GM21529 (cell line): ENCODE measurements at regions not wholly inside any gene's neighbourhood (a gene's known extent, or its start where the extent isn't known, plus 50 kb on each side); places are given as distances from the start of the nearest gene placed in this dataset.
"Not testable (repeated sequence)": the region's sequence is repeated elsewhere in the genome, so short reads cannot be mapped to it uniquely, and the experiment has no call there.

Source experiments
- ATAC-seq: cut with Tn5 transposase; IDR thresholded peaks from one replicate; pipeline ENCODE4 v1.9.1; 2021; ENCODE audit not compliant: unreplicated experiment

GRCh38 chr2:235105821-235106359 is 154.1 kb downstream of the SH3BP4 start:
- no peak for ATAC-seq

GRCh38 chr2:235106874-235107639 is 155.2 kb downstream of the SH3BP4 start:
- no peak for ATAC-seq

- ATAC-seq, result no peak
Observed at GRCh38 chr2:235107640-235107951, 155.8 kb downstream of the SH3BP4 start.

GRCh38 chr2:235109561-235109960 is 157.7 kb downstream of the SH3BP4 start:
- ATAC-seq, result not testable (repeated sequence)

GRCh38 chr2:235112365-235112764 is 160.5 kb downstream of the SH3BP4 start:
- no peak for ATAC-seq

- ATAC-seq, result no peak
Observed at GRCh38 chr2:235113854-235114253, 162.0 kb downstream of the SH3BP4 start.

- no peak for ATAC-seq
Observed at GRCh38 chr2:235114286-235114685, 162.5 kb downstream of the SH3BP4 start.

- ATAC-seq, result no peak
Observed at GRCh38 chr2:235115521-235115920, 163.7 kb downstream of the SH3BP4 start.

- ATAC-seq, result no peak
Observed at GRCh38 chr2:235116885-235117492, 165.2 kb downstream of the SH3BP4 start.

- no peak for ATAC-seq
Observed at GRCh38 chr2:235126768-235127167, 175.0 kb downstream of the SH3BP4 start.

GRCh38 chr2:235127931-235128330 is 176.1 kb downstream of the SH3BP4 start:
- no peak for ATAC-seq

- ATAC-seq, result no peak
Observed at GRCh38 chr2:235129850-235130249, 178.0 kb downstream of the SH3BP4 start.

- ATAC-seq, result no peak
Observed at GRCh38 chr2:235131334-235132305, 179.8 kb downstream of the SH3BP4 start.

- no peak for ATAC-seq
Observed at GRCh38 chr2:235132651-235133050, 180.8 kb downstream of the SH3BP4 start.

GRCh38 chr2:235133837-235134236 is 182.0 kb downstream of the SH3BP4 start:
- no peak for ATAC-seq

- ATAC-seq, result no peak
Observed at GRCh38 chr2:235134420-235134819, 182.6 kb downstream of the SH3BP4 start.

GRCh38 chr2:235135195-235135965 is 183.6 kb downstream of the SH3BP4 start:
- ATAC-seq, result no peak

- ATAC-seq, result no peak
Observed at GRCh38 chr2:235135990-235136561, 184.3 kb downstream of the SH3BP4 start.

GRCh38 chr2:235138339-235138738 is 186.5 kb downstream of the SH3BP4 start:
- ATAC-seq, result no peak
